ENCODE measurements at regions not wholly inside any gene's neighbourhood (a gene's known extent, or its start where the extent isn't known, plus 50 kb on each side); places are given as distances from the start of the nearest gene placed in this dataset.
A peak's percentile ranks its signal among the peaks of the same experiment; 100 is the strongest.

GRCh38 chr2:175418224-175418835, 236.8 kb upstream of the ATP5MC3 start:
- Histone ChIP-seq H3K27me3 (ENCODE audit: control insufficient read depth in 2 of 2, insufficient read depth in 2 of 2, low read length in 2 of 2) (no peaks in the 10 kb centered on the region), H3K4me2 (ENCODE audit: insufficient read depth, low read length) (no peak overlapping the region), H3K27ac (ENCODE audit: insufficient read depth, low read depth, low read length) (no peak overlapping the region), H3K79me2 (ENCODE audit: control insufficient read depth, insufficient read depth, low read length) (no peaks in the 10 kb centered on the region), H3K9me3 (replicated peaks; ENCODE audit: control insufficient read depth, insufficient read depth, low read length) (no peaks in the 10 kb centered on the region), H3K36me3 (ENCODE audit: control insufficient read depth in 2 of 2, extremely low read depth in 1 of 2, insufficient read depth in 2 of 2, low read length in 2 of 2) (no peaks in the 10 kb centered on the region), H3K9ac (replicated peaks; ENCODE audit: extremely low read depth, insufficient read depth, low read length) (no peak overlapping the region), H3K9me1 (replicated peaks; ENCODE audit: control insufficient read depth, extremely low read depth, insufficient read depth, low read length) (no peaks in the 10 kb centered on the region), H4K20me1 (replicated peaks; ENCODE audit: control insufficient read depth, extremely low read depth, insufficient read depth, low read length) (no peaks in the 10 kb centered on the region), H3K4me3 (replicated peaks in 1 of 3; ENCODE audit: insufficient read depth in 1 of 3, low read depth in 1 of 3, low read length in 3 of 3) (no peak overlapping the region), H2AFZ (ENCODE audit: low read depth, low read length) (no peak overlapping the region), H3K4me1 (ENCODE audit: control insufficient read depth, extremely low read depth, insufficient read depth, low read length) (no peaks in the 10 kb centered on the region)
- DNase-seq (ENCODE audit: low read depth, low spot score) (no peak), FAIRE-seq (no peak)
- ChIA-PET CTCF (no interaction called here), POLR2A (no interaction called here)
- TF ChIP-seq POLR2AphosphoS5 (IDR thresholded peaks at IDR 0.05; ENCODE audit: insufficient read depth, low read depth, low read length), result no peak
- no peak for TF ChIP-seq FOS (IDR thresholded peaks at IDR 0.05; ENCODE audit: borderline replicate concordance, insufficient read depth, low read length)
- TF ChIP-seq POLR2A (IDR thresholded peaks at IDR 0.05; ENCODE audit: low read depth, low read length), result no peak
- no peak for TF ChIP-seq MYC (IDR thresholded peaks at IDR 0.05; ENCODE audit: low read depth, low read length)
- no peak for TF ChIP-seq MAX (IDR thresholded peaks at IDR 0.05; ENCODE audit: insufficient read depth, insufficient read length)
- no peak for TF ChIP-seq EZH2 (IDR thresholded peaks at IDR 0.05; ENCODE audit: borderline replicate concordance, low read depth, low read length, severe bottlenecking)
- no peak for TF ChIP-seq JUN (IDR thresholded peaks at IDR 0.05; ENCODE audit: borderline replicate concordance, insufficient read depth, insufficient read length, low read depth)
- BruUV-seq (replicated peaks), result no TSS peak
- dilution Hi-C loops (cut with MboI; ENCODE audit: extremely low pct_ligation_motif_present, low sequenced_read_pairs), result no loop called here
- intact Hi-C loops (cut with micrococcal nuclease), result no loop called here

- Histone ChIP-seq H4K20me1 (replicated peaks; ENCODE audit: control insufficient read depth, extremely low read depth, insufficient read depth, low read length) (no peaks in the 10 kb centered on the region), H3K27ac (ENCODE audit: insufficient read depth, low read depth, low read length) (no peak overlapping the region), H3K27me3 (ENCODE audit: control insufficient read depth in 2 of 2, insufficient read depth in 2 of 2, low read length in 2 of 2) (no peaks in the 10 kb centered on the region), H3K4me2 (ENCODE audit: insufficient read depth, low read length) (no peak overlapping the region), H3K79me2 (ENCODE audit: control insufficient read depth, insufficient read depth, low read length) (no peaks in the 10 kb centered on the region), H3K4me1 (ENCODE audit: control insufficient read depth, extremely low read depth, insufficient read depth, low read length) (no peaks in the 10 kb centered on the region), H3K9me1 (replicated peaks; ENCODE audit: control insufficient read depth, extremely low read depth, insufficient read depth, low read length) (no peaks in the 10 kb centered on the region), H3K9ac (replicated peaks; ENCODE audit: extremely low read depth, insufficient read depth, low read length) (no peak overlapping the region), H3K4me3 (replicated peaks in 1 of 3; ENCODE audit: insufficient read depth in 1 of 3, low read depth in 1 of 3, low read length in 3 of 3) (no peak overlapping the region), H2AFZ (ENCODE audit: low read depth, low read length) (no peak overlapping the region), H3K9me3 (replicated peaks; ENCODE audit: control insufficient read depth, insufficient read depth, low read length) (no peaks in the 10 kb centered on the region), H3K36me3 (ENCODE audit: control insufficient read depth in 2 of 2, extremely low read depth in 1 of 2, insufficient read depth in 2 of 2, low read length in 2 of 2) (no peaks in the 10 kb centered on the region)
- BruUV-seq (replicated peaks), result no TSS peak
- FAIRE-seq (peak; percentile 92), DNase-seq (ENCODE audit: low read depth, low spot score) (peak; percentile 57)
- intact Hi-C loops (cut with micrococcal nuclease) (loop anchor here (1.0 to 2.0 kb wide), 2 partner anchors 672 to 682 kb away; no protein-coding TSS in a partner anchor), dilution Hi-C loops (cut with MboI; ENCODE audit: extremely low pct_ligation_motif_present, low sequenced_read_pairs) (no loop called here)
- TF ChIP-seq POLR2AphosphoS5 (IDR thresholded peaks at IDR 0.05; ENCODE audit: insufficient read depth, low read depth, low read length) (no peak), MAX (IDR thresholded peaks at IDR 0.05; ENCODE audit: insufficient read depth, insufficient read length) (no peak), CTCF (IDR thresholded peaks at IDR 0.05; ENCODE audit: extremely low read depth in 1 of 2, insufficient read depth in 1 of 2, low read depth in 1 of 2, low read length in 2 of 2) (peak; percentile 44 to 63), GATA2 (IDR thresholded peaks at IDR 0.05; ENCODE audit: insufficient read depth, insufficient read length, low read depth, low read length) (no peak)
- CTCF ChIA-PET, result interaction anchor here (0.7 to 2.4 kb wide), 5 partner anchors 15 to 683 kb away, joined by 3 to 8 read pairs (median 3); no protein-coding TSS in a partner anchor
- POLR2A ChIA-PET, result no interaction called here
These were observed 233.5 kb upstream of the ATP5MC3 start for GRCh38 chr2:175414882-175415487.

Data from endothelial cell of umbilical vein (primary cell).